Loucy (cell line): ENCODE measurements at regions not wholly inside any gene's neighbourhood (a gene's known extent, or its start where the extent isn't known, plus 50 kb on each side); places are given as distances from the start of the nearest gene placed in this dataset.

ENCODE experiments used
- EZH2phosphoT487 ChIP-seq: fragments of 200-600 bp; IDR thresholded peaks from 2 replicates; pipeline ENCODE4 v1.6.1; 2018; ENCODE audit warnings: antibody characterized with exemption, mild to moderate bottlenecking, moderate library complexity, borderline replicate concordance
- TF ChIP-seq, protein P1 (sequence below): fragments of 200-600 bp; sonication (generic); conservative IDR thresholded peaks from 2 replicates; pipeline ENCODE4 v1.5.1; 2014; ENCODE audit warnings: mild to moderate bottlenecking, antibody characterized with exemption, low read length

DNA sequence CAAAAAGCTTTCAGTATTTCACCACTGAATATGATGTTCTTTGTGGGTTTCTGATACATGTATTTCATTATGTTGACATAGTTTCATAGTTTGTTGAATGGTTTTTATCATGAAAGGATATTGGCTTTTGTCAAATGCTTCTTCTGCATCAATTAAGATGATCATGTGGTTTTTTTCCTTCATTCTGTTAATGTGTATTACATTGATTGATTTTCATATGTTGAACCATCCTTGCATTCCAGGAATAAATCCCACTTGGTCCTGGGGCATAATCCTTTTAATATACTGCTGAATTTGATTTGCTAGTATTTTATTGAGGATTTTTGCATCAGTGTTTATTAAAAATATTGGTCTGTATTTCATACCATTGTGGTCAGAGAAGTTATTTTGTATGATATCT is 70.9 kb upstream of the BHLHE23 start:
- TF ChIP-seq, protein P1, sequence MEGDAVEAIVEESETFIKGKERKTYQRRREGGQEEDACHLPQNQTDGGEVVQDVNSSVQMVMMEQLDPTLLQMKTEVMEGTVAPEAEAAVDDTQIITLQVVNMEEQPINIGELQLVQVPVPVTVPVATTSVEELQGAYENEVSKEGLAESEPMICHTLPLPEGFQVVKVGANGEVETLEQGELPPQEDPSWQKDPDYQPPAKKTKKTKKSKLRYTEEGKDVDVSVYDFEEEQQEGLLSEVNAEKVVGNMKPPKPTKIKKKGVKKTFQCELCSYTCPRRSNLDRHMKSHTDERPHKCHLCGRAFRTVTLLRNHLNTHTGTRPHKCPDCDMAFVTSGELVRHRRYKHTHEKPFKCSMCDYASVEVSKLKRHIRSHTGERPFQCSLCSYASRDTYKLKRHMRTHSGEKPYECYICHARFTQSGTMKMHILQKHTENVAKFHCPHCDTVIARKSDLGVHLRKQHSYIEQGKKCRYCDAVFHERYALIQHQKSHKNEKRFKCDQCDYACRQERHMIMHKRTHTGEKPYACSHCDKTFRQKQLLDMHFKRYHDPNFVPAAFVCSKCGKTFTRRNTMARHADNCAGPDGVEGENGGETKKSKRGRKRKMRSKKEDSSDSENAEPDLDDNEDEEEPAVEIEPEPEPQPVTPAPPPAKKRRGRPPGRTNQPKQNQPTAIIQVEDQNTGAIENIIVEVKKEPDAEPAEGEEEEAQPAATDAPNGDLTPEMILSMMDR, result no peak
- no peak for TF ChIP-seq EZH2phosphoT487
